ENCODE measurements at regions not wholly inside any gene's neighbourhood (a gene's known extent, or its start where the extent isn't known, plus 50 kb on each side); places are given as distances from the start of the nearest gene placed in this dataset.

GRCh38 chr11:71339396-71339881 lies 87.1 kb upstream of the SHANK2 start:
- Histone ChIP-seq H3K36me3 (replicated peaks in 1 of 2; ENCODE audit: control insufficient read depth in 1 of 2, insufficient read depth in 2 of 2, low read length in 1 of 2) (no peaks in the 10 kb centered on the region), H3K79me2 (ENCODE audit: insufficient read depth) (no peaks in the 10 kb centered on the region), H3K4me3 (ENCODE audit: low read depth in 2 of 2, low read length in 1 of 2) (no peak overlapping the region), H3K4me1 (ENCODE audit: control insufficient read depth in 1 of 2, insufficient read depth in 2 of 2, low read depth in 1 of 2, low read length in 1 of 2) (no peaks in the 10 kb centered on the region; a peak in 1 of 4 replicates), H3K9me2 (no peaks in the 10 kb centered on the region), H3K9ac (no peak overlapping the region), H2AFZ (ENCODE audit: low read depth) (no peak overlapping the region), H3K27me3 (ENCODE audit: insufficient read depth) (no peaks in the 10 kb centered on the region), H4K20me1 (ENCODE audit: insufficient read depth) (no peaks in the 10 kb centered on the region), H3K4me2 (no peak overlapping the region), H3K9me3 (no peaks in the 10 kb centered on the region), H3F3A (replicated peaks; ENCODE audit: insufficient read depth) (no peaks in the 10 kb centered on the region), H3K27ac (ENCODE audit: low read depth in 2 of 2, low read length in 1 of 2) (no peak overlapping the region)
- no peak for DNase-seq
- TF ChIP-seq REST (IDR thresholded peaks at IDR 0.05; ENCODE audit: low read depth, low read length) (no peak), GABPA (IDR thresholded peaks at IDR 0.05; ENCODE audit: low read depth) (no peak), IRF3 (IDR thresholded peaks at IDR 0.05; ENCODE audit: low read depth, low read length) (no peak), TEAD4 (IDR thresholded peaks at IDR 0.05; ENCODE audit: borderline replicate concordance, insufficient read depth) (no peak), MAX (IDR thresholded peaks at IDR 0.05; ENCODE audit: low read depth) (no peak), RCOR1 (IDR thresholded peaks at IDR 0.05; ENCODE audit: low read length) (no peak), RXRA (IDR thresholded peaks at IDR 0.05; ENCODE audit: borderline replicate concordance, low read depth) (no peak), EZH2phosphoT487 (IDR thresholded peaks at IDR 0.05; ENCODE audit: borderline replicate concordance, low read depth) (no peak), POLR2AphosphoS5 (IDR thresholded peaks at IDR 0.05; ENCODE audit: low read depth, low read length) (no peak), ELF1 (IDR thresholded peaks at IDR 0.05) (no peak), RFX5 (IDR thresholded peaks at IDR 0.05; ENCODE audit: low read length) (no peak), FOSL2 (IDR thresholded peaks at IDR 0.05; ENCODE audit: borderline replicate concordance, low read depth) (no peak), SMC3 (IDR thresholded peaks at IDR 0.05; ENCODE audit: low read depth, low read length) (no peak)
- TF ChIP-seq, protein P1, sequence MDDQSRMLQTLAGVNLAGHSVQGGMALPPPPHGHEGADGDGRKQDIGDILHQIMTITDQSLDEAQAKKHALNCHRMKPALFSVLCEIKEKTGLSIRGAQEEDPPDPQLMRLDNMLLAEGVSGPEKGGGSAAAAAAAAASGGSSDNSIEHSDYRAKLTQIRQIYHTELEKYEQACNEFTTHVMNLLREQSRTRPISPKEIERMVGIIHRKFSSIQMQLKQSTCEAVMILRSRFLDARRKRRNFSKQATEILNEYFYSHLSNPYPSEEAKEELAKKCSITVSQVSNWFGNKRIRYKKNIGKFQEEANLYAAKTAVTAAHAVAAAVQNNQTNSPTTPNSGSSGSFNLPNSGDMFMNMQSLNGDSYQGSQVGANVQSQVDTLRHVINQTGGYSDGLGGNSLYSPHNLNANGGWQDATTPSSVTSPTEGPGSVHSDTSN (IDR thresholded peaks at IDR 0.05), result no peak
- TF ChIP-seq, protein P2, sequence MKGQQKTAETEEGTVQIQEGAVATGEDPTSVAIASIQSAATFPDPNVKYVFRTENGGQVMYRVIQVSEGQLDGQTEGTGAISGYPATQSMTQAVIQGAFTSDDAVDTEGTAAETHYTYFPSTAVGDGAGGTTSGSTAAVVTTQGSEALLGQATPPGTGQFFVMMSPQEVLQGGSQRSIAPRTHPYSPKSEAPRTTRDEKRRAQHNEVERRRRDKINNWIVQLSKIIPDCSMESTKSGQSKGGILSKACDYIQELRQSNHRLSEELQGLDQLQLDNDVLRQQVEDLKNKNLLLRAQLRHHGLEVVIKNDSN (IDR thresholded peaks at IDR 0.05; ENCODE audit: borderline replicate concordance, low read depth), result no peak
- ChIA-PET CTCF (interaction anchor here (1.2 kb wide), 1 partner anchor 252 kb away, joined by 3 read pairs; no protein-coding TSS in a partner anchor), POLR2A (no interaction called here)
- WGBS (ENCODE audit: low lambda C conversion rate), result 75% methylated on average over 11 of the region's 14 CpGs

Data from SK-N-SH (cell line).